IMR-90 (cell line): ENCODE measurements at regions not wholly inside any gene's neighbourhood (a gene's known extent, or its start where the extent isn't known, plus 50 kb on each side); places are given as distances from the start of the nearest gene placed in this dataset.

Source experiments
- ATAC-seq: fragments of 200-7000 bp; cut with Tn5 transposase; 2 replicates; pipeline ENCODE4 v1.9.1; 2020; ENCODE audit warnings: low read depth, mild to moderate bottlenecking, moderate library complexity
- BruUV-seq: library from RNA; stranded (reverse); fragments of 400-500 nt; replicated peaks from 2 replicates; lab custom pipeline; 2021; lab: Mats Ljungman, UMichigan
- CTCF ChIA-PET: fragments of 300-600 bp; formaldehyde crosslinking; extraction: SDS; loops from one replicate; lab custom pipeline; 2021; ENCODE audit warnings: antibody characterized with exemption; lab: Yijun Ruan, JAX
- POLR2A ChIA-PET: fragments of 300-600 bp; sonication (Branson Sonifier 250); formaldehyde crosslinking; loops from one replicate; lab custom pipeline; 2022; ENCODE audit warnings: antibody characterized with exemption; ENCODE audit not compliant: unreplicated experiment; lab: Charles Lee
- DNase-seq: peaks from one replicate; pipeline ENCODE4 v3.0.0; 2013
- H2AFZ ChIP-seq: replicated peaks from 2 replicates; pipeline ENCODE3; 2013; ENCODE audit warnings: low read length, mild to moderate bottlenecking; ENCODE audit not compliant: poor library complexity
- H2AK5ac ChIP-seq: 2 replicates; pipeline ENCODE4 v1.6.1; 2013; ENCODE audit warnings: low read depth, low read length, inconsistent platforms
- H2AK9ac ChIP-seq: replicated peaks from 2 replicates; pipeline ENCODE3; 2013; ENCODE audit warnings: mild to moderate bottlenecking, low read depth, low read length, moderate library complexity; ENCODE audit not compliant: poor library complexity
- H2BK120ac ChIP-seq: 2 replicates; pipeline ENCODE4 v1.6.1; 2013; ENCODE audit warnings: low read depth, low read length, inconsistent platforms
- H2BK15ac ChIP-seq: 3 replicates; pipeline ENCODE4 v1.6.1; 2013; ENCODE audit warnings: low read depth, low read length, inconsistent platforms
- H2BK20ac ChIP-seq: 2 replicates; pipeline ENCODE4 v1.6.1; 2013; ENCODE audit warnings: low read depth, mild to moderate bottlenecking, inconsistent platforms, low read length, moderate library complexity
- H2BK5ac ChIP-seq: 2 replicates; pipeline ENCODE4 v1.6.1; 2013; ENCODE audit warnings: mild to moderate bottlenecking, low read depth, low read length, inconsistent platforms; ENCODE audit not compliant: poor library complexity, severe bottlenecking
- H3K14ac ChIP-seq: replicated peaks from 2 replicates; pipeline ENCODE4 v1.6.1; 2013; ENCODE audit warnings: low read depth, low read length, inconsistent platforms
- H3K18ac ChIP-seq: 2 replicates; pipeline ENCODE4 v1.6.1; 2013; ENCODE audit warnings: low read depth, low read length, control low read depth
- H3K23ac ChIP-seq: 2 replicates; pipeline ENCODE4 v1.6.1; 2013; ENCODE audit warnings: low read depth, low read length, inconsistent platforms
- H3K27ac ChIP-seq: 2 replicates; pipeline ENCODE4 v1.5.1; 2013; ENCODE audit warnings: mild to moderate bottlenecking, control low read depth, low read length; ENCODE audit not compliant: insufficient read depth
- H3K27me3 ChIP-seq: 2 replicates; pipeline ENCODE4 v1.6.1; 2013; ENCODE audit warnings: low read length; ENCODE audit not compliant: control insufficient read depth, insufficient read depth
- H3K36me3 ChIP-seq: 2 replicates; pipeline ENCODE4 v1.6.1; 2013; ENCODE audit warnings: low read length, mixed read lengths; ENCODE audit not compliant: control insufficient read depth, insufficient read depth
- H3K4ac ChIP-seq: 2 replicates; pipeline ENCODE4 v1.6.1; 2013; ENCODE audit warnings: low read depth, low read length, inconsistent platforms
- H3K4me1 ChIP-seq: 2 replicates; pipeline ENCODE4 v1.6.1; 2013; ENCODE audit warnings: low read length, mixed read lengths; ENCODE audit not compliant: control insufficient read depth, insufficient read depth
- H3K4me2 ChIP-seq: 2 replicates; pipeline ENCODE4 v1.6.1; 2013; ENCODE audit warnings: low read depth, mild to moderate bottlenecking, control low read depth, low read length, moderate library complexity
- H3K4me3 ChIP-seq: 2 replicates; pipeline ENCODE4 v1.5.1; 2013; ENCODE audit warnings: low read depth, mild to moderate bottlenecking, control low read depth, low read length, moderate library complexity; ENCODE audit not compliant: insufficient read depth
- H3K56ac ChIP-seq: 2 replicates; pipeline ENCODE4 v1.6.1; 2013; ENCODE audit warnings: low read length, inconsistent platforms; ENCODE audit not compliant: insufficient read depth; ENCODE audit errors: extremely low read depth
- H3K79me1 ChIP-seq, 2 experiments: 2 replicates each; pipeline ENCODE4 v1.6.1; 2013; ENCODE audit warnings: low read length in 2 of 2, inconsistent platforms in 1 of 2, low read depth in 1 of 2
- H3K9ac ChIP-seq: 2 replicates; pipeline ENCODE4 v1.6.1; 2013; ENCODE audit warnings: low read depth, low read length, control low read depth
- H3K9me1 ChIP-seq: 2 replicates; pipeline ENCODE4 v1.6.1; 2013; ENCODE audit warnings: low read length, inconsistent platforms; ENCODE audit not compliant: insufficient read depth
- H3K9me3 ChIP-seq: 2 replicates; pipeline ENCODE4 v1.6.1; 2013; ENCODE audit warnings: low read length; ENCODE audit not compliant: control insufficient read depth, insufficient read depth
- H4K20me1 ChIP-seq: 2 replicates; pipeline ENCODE4 v1.6.1; 2013; ENCODE audit warnings: low read length, inconsistent platforms; ENCODE audit not compliant: insufficient read depth
- H4K5ac ChIP-seq: 2 replicates; pipeline ENCODE4 v1.6.1; 2013; ENCODE audit warnings: mild to moderate bottlenecking, low read depth, low read length, control low read depth
- H4K8ac ChIP-seq, 2 experiments: 2 replicates each; pipeline ENCODE4 v1.6.1; 2013; ENCODE audit warnings: low read depth in 2 of 2, low read length in 2 of 2, control low read depth in 1 of 2, inconsistent platforms in 1 of 2
- H4K91ac ChIP-seq: 2 replicates; pipeline ENCODE4 v1.6.1; 2013; ENCODE audit warnings: low read depth, low read length, inconsistent platforms; ENCODE audit not compliant: insufficient read depth
- BHLHE40 ChIP-seq: fragments of 150-350 bp; IDR thresholded peaks from 2 replicates; pipeline ENCODE4 v1.6.1; 2016; ENCODE audit warnings: mild to moderate bottlenecking, low read depth, low read length
- CEBPB ChIP-seq: IDR thresholded peaks from 2 replicates; pipeline ENCODE4 v1.6.1; 2012; ENCODE audit warnings: low read depth, low read length, improper control_type of control experiment
- CHD1 ChIP-seq: IDR thresholded peaks from 2 replicates; pipeline ENCODE4 v1.6.1; 2012; ENCODE audit warnings: low read depth, low read length, improper control_type of control experiment
- CTCF ChIP-seq: conservative IDR thresholded peaks from 2 replicates; pipeline ENCODE4 v1.5.1; 2012; ENCODE audit warnings: mild to moderate bottlenecking, low read depth, low read length, improper control_type of control experiment
- FOS ChIP-seq: fragments of 150-350 bp; IDR thresholded peaks from 2 replicates; pipeline ENCODE4 v1.6.1; 2016; ENCODE audit warnings: low read depth, low read length
- MAFK ChIP-seq: IDR thresholded peaks from 2 replicates; pipeline ENCODE4 v1.6.1; 2012; ENCODE audit warnings: low read depth, low read length, improper control_type of control experiment
- MAZ ChIP-seq: IDR thresholded peaks from 2 replicates; pipeline ENCODE4 v1.6.1; 2012; ENCODE audit warnings: low read depth, mild to moderate bottlenecking, low read length, improper control_type of control experiment, moderate library complexity, borderline replicate concordance
- MXI1 ChIP-seq: IDR thresholded peaks from 2 replicates; pipeline ENCODE4 v1.6.1; 2012; ENCODE audit warnings: low read depth, mild to moderate bottlenecking, low read length, moderate library complexity, borderline replicate concordance
- NFE2L2 ChIP-seq: fragments of 150-350 bp; IDR thresholded peaks from 2 replicates; pipeline ENCODE4 v1.6.1; 2016; ENCODE audit warnings: low read depth, mild to moderate bottlenecking, low read length
- POLR2A ChIP-seq: IDR thresholded peaks from 2 replicates; pipeline ENCODE4 v1.6.1; 2012; ENCODE audit warnings: mild to moderate bottlenecking, low read depth, low read length
- RAD21 ChIP-seq: IDR thresholded peaks from 2 replicates; pipeline ENCODE4 v1.6.1; 2012; ENCODE audit warnings: low read length, improper control_type of control experiment
- RCOR1 ChIP-seq: IDR thresholded peaks from 2 replicates; pipeline ENCODE4 v1.6.1; 2012; ENCODE audit warnings: mild to moderate bottlenecking, low read length, improper control_type of control experiment; ENCODE audit not compliant: insufficient replicate concordance
- RFX5 ChIP-seq: IDR thresholded peaks from 2 replicates; pipeline ENCODE4 v1.8.0; 2012; ENCODE audit warnings: low read depth, mild to moderate bottlenecking, low read length, moderate library complexity
- SMC3 ChIP-seq: fragments of 150-350 bp; IDR thresholded peaks from 2 replicates; pipeline ENCODE4 v1.6.1; 2016; ENCODE audit warnings: low read depth, mild to moderate bottlenecking, antibody characterized with exemption, low read length, moderate library complexity
- USF2 ChIP-seq: fragments of 150-350 bp; IDR thresholded peaks from 2 replicates; pipeline ENCODE4 v1.6.1; 2017; ENCODE audit warnings: mild to moderate bottlenecking, antibody characterized with exemption, low read length, low read depth
- WGBS, 2 experiments: methylation state at CpG; one replicate each; pipeline versions ENCODE4 v1.1.5 to v1.1.7; 2013; ENCODE audit warnings: missing lambda C conversion rate in 2 of 2; ENCODE audit not compliant: insufficient read length in 1 of 2; ENCODE audit errors: extremely low coverage in 2 of 2; 5-methylcytosine and 5-hydroxymethylcytosine counted together
- dilution Hi-C: fragments of 300-500 bp; cut with HindIII; formaldehyde crosslinking; loops from one replicate; pipeline ENCODE4 v1.14.3; 2018; ENCODE audit warnings: low sequenced_read_pairs; ENCODE audit not compliant: unreplicated experiment
- in situ Hi-C: fragments of 300-500 bp; cut with MboI; formaldehyde crosslinking; loops from 3 replicates; pipeline ENCODE4 v1.14.3; 2019; ENCODE audit warnings: low sequenced_read_pairs, inconsistent platforms, mixed read lengths
- intact Hi-C: fragments of 100-400 bp; cut with micrococcal nuclease; formaldehyde crosslinking; loops from 2 replicates; pipeline ENCODE4 v1.10.0; 2022

- Histone ChIP-seq H4K20me1 (no peaks in the 10 kb centered on the region), H3K23ac (no peak overlapping the region), H2BK120ac (no peak overlapping the region), H3K9me1 (no peaks in the 10 kb centered on the region), H3K27ac (no peak overlapping the region), H2BK20ac (no peak overlapping the region), H2BK15ac (no peak overlapping the region), H2AK9ac (no peak overlapping the region), H3K56ac (no peak overlapping the region), H3K27me3 (peaks cover 28% of the 10 kb centered on the region), H2AK5ac (no peak overlapping the region), H3K4me2 (no peak overlapping the region), H3K4ac (no peak overlapping the region), H3K4me3 (no peak overlapping the region), H2BK5ac (no peak overlapping the region), H2AFZ (no peak overlapping the region), H4K91ac (no peak overlapping the region), H3K18ac (no peak overlapping the region), H3K9ac (no peak overlapping the region), H3K79me1 (no peaks in the 10 kb centered on the region), H3K4me1 (no peaks in the 10 kb centered on the region), H3K14ac (no peak overlapping the region), H3K36me3 (no peaks in the 10 kb centered on the region), H4K8ac (no peak overlapping the region), H4K5ac (no peak overlapping the region), H3K9me3 (no peaks in the 10 kb centered on the region)
- TF ChIP-seq MXI1 (no peak), MAFK (no peak), NFE2L2 (no peak), RCOR1 (no peak), BHLHE40 (no peak), RFX5 (no peak), FOS (no peak), RAD21 (no peak), CEBPB (no peak), SMC3 (no peak), POLR2A (no peak), CHD1 (no peak), MAZ (no peak), CTCF (no peak), USF2 (no peak)
- CTCF ChIA-PET, result no interaction called here
- no CpG with 5 or more reads among the region's 2 CpGs for WGBS, 2 experiments
- no peak for DNase-seq
- intact Hi-C loops (no loop called here), dilution Hi-C loops (no loop called here), in situ Hi-C loops (no loop called here)
- no peak for ATAC-seq
- POLR2A ChIA-PET, result no interaction called here
- no TSS peak for BruUV-seq
Observed at GRCh38 chr17:79226037-79226436, 151.4 kb downstream of the ENGASE start.
